Peyer's patch (tissue), 4 donors: ENCODE measurements at regions not wholly inside any gene's neighbourhood (a gene's known extent, or its start where the extent isn't known, plus 50 kb on each side); places are given as distances from the start of the nearest gene placed in this dataset.
"Not testable (repeated sequence)": the region's sequence is repeated elsewhere in the genome, so short reads cannot be mapped to it uniquely, and the experiment has no call there.

Experiments
- CTCF ChIP-seq, 6 experiments: fragments of 450-650 bp in 4 of 6; fragments of 200-600 bp in 2 of 6; sonication (generic) in 1 of 6; IDR thresholded peaks; one replicate each; pipeline ENCODE4 v1.5.1; 2017 to 2019; ENCODE audit warnings: antibody characterized with exemption in 6 of 6, mild to moderate bottlenecking in 3 of 6, moderate library complexity in 1 of 6
- POLR2A ChIP-seq, 2 donors: fragments of 450-650 bp; IDR thresholded peaks; one replicate each; pipeline ENCODE4 v1.5.1; 2017; ENCODE audit warnings: antibody characterized with exemption in 2 of 2, mild to moderate bottlenecking in 2 of 2, moderate library complexity in 2 of 2

GRCh38 chr5:91479376-91479775 lies 96.3 kb upstream of the ARRDC3 start:
- TF ChIP-seq CTCF, POLR2A (IDR thresholded peaks at IDR 0.05): not testable (repeated sequence)
